HG03095 (cell line): ENCODE measurements at regions not wholly inside any gene's neighbourhood (a gene's known extent, or its start where the extent isn't known, plus 50 kb on each side); places are given as distances from the start of the nearest gene placed in this dataset.

Source experiments
- ATAC-seq: cut with Tn5 transposase; IDR thresholded peaks from one replicate; pipeline ENCODE4 v1.9.1; 2021; ENCODE audit warnings: moderate library complexity; ENCODE audit not compliant: unreplicated experiment

- no peak for ATAC-seq
These were observed 577.8 kb downstream of the AACS start for GRCh38 chr12:125643055-125643454.

- no peak for ATAC-seq
These were observed 580.5 kb downstream of the AACS start for GRCh38 chr12:125645724-125646123.

- ATAC-seq = no peak
These were observed 585.4 kb downstream of the AACS start for GRCh38 chr12:125650587-125650986.

GRCh38 chr12:125651625-125652024 is 586.4 kb downstream of the AACS start:
- ATAC-seq = no peak

- no peak for ATAC-seq
These were observed 587.4 kb downstream of the AACS start for GRCh38 chr12:125652681-125653080.

- ATAC-seq = no peak
These were observed 592.4 kb downstream of the AACS start for GRCh38 chr12:125657681-125658080.

- no peak for ATAC-seq
These were observed 609.5 kb downstream of the AACS start for GRCh38 chr12:125674554-125675338.

- ATAC-seq = no peak
These were observed 611.1 kb downstream of the AACS start for GRCh38 chr12:125676366-125676765.

GRCh38 chr12:125677829-125678228 is 612.6 kb downstream of the AACS start:
- no peak for ATAC-seq

GRCh38 chr12:125678589-125678993 is 613.4 kb downstream of the AACS start:
- ATAC-seq = no peak

- ATAC-seq = peak; percentile 89
These were observed 618.6 kb downstream of the AACS start for GRCh38 chr12:125683748-125684381.

GRCh38 chr12:125684968-125685790 is 619.9 kb downstream of the AACS start:
- no peak for ATAC-seq

GRCh38 chr12:125685915-125686314 is 620.7 kb downstream of the AACS start:
- ATAC-seq = no peak

GRCh38 chr12:125687403-125687802 is 622.2 kb downstream of the AACS start:
- no peak for ATAC-seq

- no peak for ATAC-seq
These were observed 622.6 kb downstream of the AACS start for GRCh38 chr12:125687820-125688219.

GRCh38 chr12:125688223-125688622 is 623.0 kb downstream of the AACS start:
- no peak for ATAC-seq

- no peak for ATAC-seq
These were observed 623.6 kb downstream of the AACS start for GRCh38 chr12:125688881-125689280.

- ATAC-seq = no peak
These were observed 624.6 kb downstream of the AACS start for GRCh38 chr12:125689576-125690410.

- no peak for ATAC-seq
These were observed 625.6 kb downstream of the AACS start for GRCh38 chr12:125690841-125691240.

GRCh38 chr12:125696054-125696453 is 630.8 kb downstream of the AACS start:
- ATAC-seq = no peak

- no peak for ATAC-seq
These were observed 639.6 kb downstream of the AACS start for GRCh38 chr12:125704803-125705202.
